B cell (primary cell): ENCODE measurements at regions not wholly inside any gene's neighbourhood (a gene's known extent, or its start where the extent isn't known, plus 50 kb on each side); places are given as distances from the start of the nearest gene placed in this dataset.

Experiments
- ATAC-seq: fragments of 200-7000 bp; cut with Tn5 transposase; one replicate; pipeline ENCODE4 v1.10.0; 2021; ENCODE audit warnings: low read depth, mild to moderate bottlenecking, moderate number of reproducible peaks, moderate library complexity
- CTCF ChIA-PET: fragments of 350-600 bp; sonication (Branson Sonifier 250); formaldehyde crosslinking; loops from one replicate; lab custom pipeline; 2021; ENCODE audit warnings: antibody characterized with exemption, inconsistent platforms; lab: Charles Lee
- POLR2A ChIA-PET: fragments of 350-600 bp; sonication (Branson Sonifier 250); formaldehyde crosslinking; loops from one replicate; lab custom pipeline; 2021; ENCODE audit warnings: antibody characterized with exemption; lab: Charles Lee
- DNase-seq: peaks from one replicate; pipeline ENCODE4 v3.0.0; 2013
- H2AFZ ChIP-seq: 2 replicates; pipeline ENCODE4 v1.6.1; 2012; ENCODE audit warnings: mild to moderate bottlenecking, low read depth, low read length; ENCODE audit not compliant: insufficient read depth, poor library complexity, severe bottlenecking
- H3K27ac ChIP-seq, 2 donors: 1 replicate in 1 of 2; 2 replicates in 1 of 2; pipeline ENCODE4 v1.5.1; 2012 to 2013; ENCODE audit warnings: low read length in 2 of 2, mild to moderate bottlenecking in 2 of 2, moderate library complexity in 1 of 2
- H3K27me3 ChIP-seq, 4 experiments: fragments of 200-600 bp in 1 of 4; sonication (generic) in 1 of 4; replicated peaks in 1 of 4; 1 replicate in 2 of 4; 2 replicates in 2 of 4; pipeline versions ENCODE4 v1.6.1 to v1.7.0; 2013 to 2016; ENCODE audit warnings: low read length in 3 of 4, mild to moderate bottlenecking in 2 of 4, mixed read lengths in 1 of 4, moderate library complexity in 1 of 4; ENCODE audit not compliant: insufficient read depth in 4 of 4, control insufficient read depth in 3 of 4; ENCODE audit errors: control extremely low read depth in 1 of 4
- H3K36me3 ChIP-seq, 2 experiments: replicated peaks in 1 of 2; 1 replicate in 1 of 2; 2 replicates in 1 of 2; pipeline versions ENCODE4 v1.6.1 to v1.7.1; 2013; ENCODE audit warnings: low read length in 1 of 2; ENCODE audit not compliant: insufficient read depth in 2 of 2, control insufficient read depth in 1 of 2; ENCODE audit errors: control extremely low read depth in 1 of 2, extremely low read depth in 1 of 2
- H3K4me1 ChIP-seq, 2 donors: fragments of 200-600 bp in 1 of 2; sonication (generic) in 1 of 2; 1 replicate in 1 of 2; 2 replicates in 1 of 2; pipeline versions ENCODE4 v1.5.1 to v1.6.1; 2013 to 2017; ENCODE audit warnings: low read length in 2 of 2; ENCODE audit not compliant: control insufficient read depth in 2 of 2, insufficient read depth in 2 of 2
- H3K4me2 ChIP-seq: replicated peaks from 2 replicates; pipeline ENCODE3; 2012; ENCODE audit warnings: mild to moderate bottlenecking, low read depth, low read length; ENCODE audit not compliant: poor library complexity, severe bottlenecking
- H3K4me3 ChIP-seq, 5 experiments: fragments of 200-600 bp in 1 of 5; sonication (generic) in 1 of 5; 1 replicate in 3 of 5; 2 replicates in 2 of 5; pipeline versions ENCODE4 v1.5.1 to v1.7.0; 2011 to 2016; ENCODE audit warnings: low read length in 4 of 5, mild to moderate bottlenecking in 4 of 5, low read depth in 2 of 5, control low read depth in 1 of 5, moderate library complexity in 1 of 5; ENCODE audit not compliant: insufficient read depth in 1 of 5; ENCODE audit errors: control extremely low read depth in 1 of 5, extremely low read depth in 1 of 5
- H3K79me2 ChIP-seq: fragments of 200-600 bp; sonication (generic); one replicate; pipeline ENCODE4 v1.6.0; 2016; ENCODE audit warnings: low read length; ENCODE audit not compliant: control insufficient read depth, insufficient read depth
- H3K9ac ChIP-seq: fragments of 200-600 bp; sonication (generic); 2 replicates; pipeline ENCODE4 v1.6.1; 2017; ENCODE audit warnings: mild to moderate bottlenecking, low read length, moderate library complexity
- H3K9me3 ChIP-seq, 3 donors: one replicate each; pipeline versions ENCODE4 v1.6.1 to v1.7.1; 2013; ENCODE audit warnings: low read length in 2 of 3; ENCODE audit not compliant: control insufficient read depth in 2 of 3, insufficient read depth in 1 of 3; ENCODE audit errors: control extremely low read depth in 1 of 3
- H4K20me1 ChIP-seq: 2 replicates; pipeline ENCODE4 v1.6.0; 2012; ENCODE audit warnings: mild to moderate bottlenecking, low read length; ENCODE audit not compliant: insufficient read depth, control insufficient read depth, poor library complexity, severe bottlenecking
- H3K27ac Mint-ChIP-seq: one replicate; pipeline ENCODE4 v1.8.0; 2021; ENCODE audit warnings: mixed read lengths
- H3K27me3 Mint-ChIP-seq: one replicate; pipeline ENCODE4 v1.8.0; 2021; ENCODE audit warnings: mixed read lengths
- H3K4me1 Mint-ChIP-seq: one replicate; pipeline ENCODE4 v1.8.0; 2021; ENCODE audit warnings: mixed read lengths
- H3K4me3 Mint-ChIP-seq: one replicate; pipeline ENCODE4 v1.8.0; 2021; ENCODE audit warnings: mixed read lengths
- H3K9me3 Mint-ChIP-seq: one replicate; pipeline ENCODE4 v1.8.0; 2022; ENCODE audit warnings: mixed read lengths; ENCODE audit not compliant: insufficient read depth
- CTCF ChIP-seq: fragments of 200-600 bp; IDR thresholded peaks from one replicate; pipeline ENCODE4 v1.8.0; 2022; ENCODE audit warnings: antibody characterized with exemption, mild to moderate bottlenecking
- EZH2 ChIP-seq: IDR thresholded peaks from 2 replicates; pipeline ENCODE4 v1.6.1; 2012; ENCODE audit warnings: borderline replicate concordance, low read depth, mild to moderate bottlenecking, moderate library complexity, low read length; ENCODE audit not compliant: insufficient read depth, poor library complexity, severe bottlenecking
- WGBS: methylation state at CpG from one replicate; pipeline ENCODE4 v1.1.5; 2013; ENCODE audit warnings: missing lambda C conversion rate; ENCODE audit not compliant: insufficient coverage; 5-methylcytosine and 5-hydroxymethylcytosine counted together
- intact Hi-C: fragments of 100-400 bp; cut with micrococcal nuclease; formaldehyde crosslinking; loops from one replicate; pipeline ENCODE4 v1.10.0; 2022

- Histone ChIP-seq H3K27me3 (no peaks in the 10 kb centered on the region), H4K20me1 (no peaks in the 10 kb centered on the region)
- POLR2A ChIA-PET, result no interaction called here
Measured at GRCh38 chr6:165183496-165184140, 125.8 kb downstream of the C6orf118 start.

GRCh38 chr6:165183071-165183470 lies 126.3 kb downstream of the C6orf118 start:
- Histone ChIP-seq H3K4me2 (no peak overlapping the region), H3K4me3 (no peak overlapping the region), H4K20me1 (no peaks in the 10 kb centered on the region), H3K36me3 (no peaks in the 10 kb centered on the region), H3K9ac (no peak overlapping the region), H2AFZ (no peak overlapping the region), H3K79me2 (no peaks in the 10 kb centered on the region), H3K27ac (no peak overlapping the region), H3K4me1 (no peaks in the 10 kb centered on the region), H3K9me3 (peaks cover 0 to 19% (median 0%) of the 10 kb centered on the region in 3 donors), H3K27me3 (no peaks in the 10 kb centered on the region)
- POLR2A ChIA-PET, result no interaction called here
- CTCF ChIA-PET, result no interaction called here
- DNase-seq (no peak), ATAC-seq (no peak)
- no peak overlapping the region for H3K27ac Mint-ChIP-seq
- H3K4me3 Mint-ChIP-seq, result no peak overlapping the region
- H3K9me3 Mint-ChIP-seq, result peaks cover 3% of the 10 kb centered on the region
- TF ChIP-seq CTCF (no peak), EZH2 (no peak)
- H3K27me3 Mint-ChIP-seq, result no peaks in the 10 kb centered on the region
- intact Hi-C loops, result no loop called here
- no peaks in the 10 kb centered on the region for H3K4me1 Mint-ChIP-seq

More at GRCh38 chr6:165183496-165184140, 125.8 kb downstream of the C6orf118 start:
- Mint-ChIP-seq H3K9me3 (peaks cover 5% of the 10 kb centered on the region), H3K27me3 (no peaks in the 10 kb centered on the region), H3K4me3 (no peak overlapping the region), H3K4me1 (no peaks in the 10 kb centered on the region), H3K27ac (no peak overlapping the region)
- DNase-seq (no peak), ATAC-seq (no peak)
- H3K4me2 ChIP-seq, result no peak overlapping the region
- H3K4me1 ChIP-seq, result no peaks in the 10 kb centered on the region
- CTCF ChIA-PET, result no interaction called here
- no peak overlapping the region for H3K27ac ChIP-seq
- intact Hi-C loops, result no loop called here
- H3K9me3 ChIP-seq, result peaks cover 0 to 19% (median 0%) of the 10 kb centered on the region in 3 donors
- H3K4me3 ChIP-seq, result no peak overlapping the region
- 83% methylated on average over 4 of the region's 5 CpGs for WGBS
- H3K36me3 ChIP-seq, result no peaks in the 10 kb centered on the region
- TF ChIP-seq EZH2, result no peak
- TF ChIP-seq CTCF, result no peak
- no peak overlapping the region for H2AFZ ChIP-seq
- H3K9ac ChIP-seq, result no peak overlapping the region
- H3K79me2 ChIP-seq, result no peaks in the 10 kb centered on the region
